HEK293 (cell line): ENCODE measurements at regions not wholly inside any gene's neighbourhood (a gene's known extent, or its start where the extent isn't known, plus 50 kb on each side); places are given as distances from the start of the nearest gene placed in this dataset.

Experiments used
- CTCF ChIA-PET: fragments of 350-600 bp; formaldehyde crosslinking; extraction: SDS; loops from one replicate; lab custom pipeline; 2021; ENCODE audit warnings: antibody characterized with exemption; lab: Yijun Ruan, JAX
- POLR2A ChIA-PET: fragments of 300-600 bp; formaldehyde crosslinking; extraction: SDS; loops from one replicate; lab custom pipeline; 2020; ENCODE audit warnings: antibody characterized with exemption, inconsistent platforms; lab: Yijun Ruan, JAX
- H3K27ac ChIP-seq: fragments of 200-500 bp; sonication (Bioruptor generic); 2 replicates; pipeline ENCODE4 v1.5.1; 2014; ENCODE audit warnings: low read depth, low read length, control low read depth, inconsistent platforms; ENCODE audit errors: extremely low read depth
- H3K36me3 ChIP-seq, 2 experiments: fragments of 200-500 bp in 1 of 2; sonication (Bioruptor generic) in 1 of 2; 1 replicate in 1 of 2; 2 replicates in 1 of 2; pipeline ENCODE4 v1.5.1; 2014 to 2017; ENCODE audit warnings: inconsistent platforms in 2 of 2, low read length in 2 of 2; ENCODE audit not compliant: control insufficient read depth in 2 of 2, insufficient read depth in 1 of 2
- H3K4me1 ChIP-seq: fragments of 200-500 bp; sonication (Bioruptor generic); 2 replicates; pipeline ENCODE4 v1.5.1; 2014; ENCODE audit warnings: mild to moderate bottlenecking, low read length, inconsistent platforms; ENCODE audit not compliant: control insufficient read depth, insufficient read depth
- H3K4me3 ChIP-seq: 2 replicates; pipeline ENCODE4 v1.5.1; 2011; ENCODE audit warnings: low read depth, mild to moderate bottlenecking, control low read depth, low read length, moderate library complexity
- H3K9me3 ChIP-seq: fragments of 200-500 bp; sonication (Bioruptor generic); 2 replicates; pipeline ENCODE4 v1.5.1; 2014; ENCODE audit warnings: low read depth, low read length, inconsistent platforms; ENCODE audit not compliant: control insufficient read depth, insufficient read depth
- BCL11A ChIP-seq: fragments of 450-650 bp; formaldehyde crosslinking; IDR thresholded peaks from 2 replicates; pipeline ENCODE4 v1.5.1; 2016; ENCODE audit warnings: low read depth, missing biosample characterization, missing genetic modification characterization
- EGR2 ChIP-seq: fragments of 450-650 bp; formaldehyde crosslinking; IDR thresholded peaks from 2 replicates; pipeline ENCODE4 v1.5.1; 2016; ENCODE audit warnings: low read depth, missing biosample characterization, missing genetic modification characterization
- GLIS2 ChIP-seq: fragments of 450-650 bp; formaldehyde crosslinking; IDR thresholded peaks from 2 replicates; pipeline ENCODE4 v1.5.1; 2016; ENCODE audit warnings: missing biosample characterization, missing genetic modification characterization
- INSM2 ChIP-seq: fragments of 450-650 bp; formaldehyde crosslinking; IDR thresholded peaks from 2 replicates; pipeline ENCODE4 v1.5.1; 2016; ENCODE audit warnings: missing biosample characterization, missing genetic modification characterization
- KLF7 ChIP-seq: fragments of 450-650 bp; formaldehyde crosslinking; IDR thresholded peaks from 2 replicates; pipeline ENCODE4 v1.5.1; 2016; ENCODE audit warnings: missing biosample characterization, missing genetic modification characterization, borderline replicate concordance
- PBX3 ChIP-seq: sonication (generic); formaldehyde crosslinking; IDR thresholded peaks from 2 replicates; pipeline ENCODE4 v1.8.1; 2022; ENCODE audit warnings: mild to moderate bottlenecking, moderate library complexity, missing genetic modification reagents
- PRDM10 ChIP-seq: fragments of 450-650 bp; formaldehyde crosslinking; IDR thresholded peaks from 2 replicates; pipeline ENCODE4 v1.5.1; 2016; ENCODE audit warnings: missing biosample characterization, missing genetic modification characterization
- SALL2 ChIP-seq: fragments of 450-650 bp; formaldehyde crosslinking; IDR thresholded peaks from 2 replicates; pipeline ENCODE4 v1.5.0; 2017; ENCODE audit warnings: missing biosample characterization, mild to moderate bottlenecking, missing genetic modification characterization, borderline replicate concordance
- ZBTB17 ChIP-seq: fragments of 450-650 bp; formaldehyde crosslinking; IDR thresholded peaks from 2 replicates; pipeline ENCODE4 v1.5.1; 2016; ENCODE audit warnings: missing biosample characterization, missing genetic modification characterization
- ZBTB48 ChIP-seq: fragments of 450-650 bp; formaldehyde crosslinking; IDR thresholded peaks from 2 replicates; pipeline ENCODE4 v1.5.1; 2016; ENCODE audit warnings: missing biosample characterization, missing genetic modification characterization
- ZFHX2 ChIP-seq: fragments of 450-650 bp; formaldehyde crosslinking; conservative IDR thresholded peaks from 2 replicates; pipeline ENCODE4 v1.5.1; 2016; ENCODE audit warnings: missing biosample characterization, missing genetic modification characterization
- ZNF10 ChIP-seq: fragments of 450-650 bp; formaldehyde crosslinking; IDR thresholded peaks from 2 replicates; pipeline ENCODE4 v1.5.1; 2017; ENCODE audit warnings: missing biosample characterization, missing genetic modification characterization
- ZNF362 ChIP-seq: fragments of 450-650 bp; formaldehyde crosslinking; IDR thresholded peaks from 2 replicates; pipeline ENCODE4 v1.5.1; 2016; ENCODE audit warnings: missing biosample characterization, missing genetic modification characterization
- ZNF37A ChIP-seq: fragments of 450-650 bp; IDR thresholded peaks from 2 replicates; pipeline ENCODE4 v1.5.1; 2018; ENCODE audit warnings: missing biosample characterization, missing genetic modification characterization
- ZNF514 ChIP-seq: fragments of 450-650 bp; formaldehyde crosslinking; IDR thresholded peaks from 2 replicates; pipeline ENCODE4 v1.5.1; 2016; ENCODE audit warnings: missing biosample characterization, missing genetic modification characterization
- ZNF629 ChIP-seq: fragments of 450-650 bp; formaldehyde crosslinking; IDR thresholded peaks from 2 replicates; pipeline ENCODE4 v1.5.1; 2017; ENCODE audit warnings: missing biosample characterization, missing genetic modification characterization
- ZNF664 ChIP-seq: fragments of 450-650 bp; formaldehyde crosslinking; IDR thresholded peaks from 2 replicates; pipeline ENCODE4 v1.5.1; 2016; ENCODE audit warnings: missing biosample characterization, missing genetic modification characterization
- ZNF704 ChIP-seq: fragments of 450-650 bp; formaldehyde crosslinking; IDR thresholded peaks from 2 replicates; pipeline ENCODE4 v1.5.1; 2016; ENCODE audit warnings: missing biosample characterization, missing genetic modification characterization
- ZNF792 ChIP-seq: fragments of 450-650 bp; formaldehyde crosslinking; IDR thresholded peaks from 2 replicates; pipeline ENCODE4 v1.5.1; 2016; ENCODE audit warnings: missing biosample characterization, missing genetic modification characterization

- Histone ChIP-seq H3K36me3 (no peaks in the 10 kb centered on the region; a peak in 1 of 3 replicates), H3K4me1 (no peaks in the 10 kb centered on the region), H3K9me3 (no peaks in the 10 kb centered on the region), H3K4me3 (no peak overlapping the region), H3K27ac (no peak overlapping the region)
- CTCF ChIA-PET = no interaction called here
- POLR2A ChIA-PET = interaction anchor here (1.2 kb wide), 1 partner anchor 11 kb away, joined by 3 read pairs; no protein-coding TSS in a partner anchor
- TF ChIP-seq SALL2 (tag by site-specific recombination) = no peak
- no peak for TF ChIP-seq ZNF704
- peak; percentile 27; the same call in 1 of the 2 replicates for TF ChIP-seq ZFHX2 (tag by site-specific recombination)
- TF ChIP-seq ZNF664 (tag by site-specific recombination) = no peak
- no peak for TF ChIP-seq ZNF629
- peak; percentile 49; the same call in 1 of the 2 replicates for TF ChIP-seq ZBTB48
Measured at GRCh38 chr17:72191921-72192799, 71.3 kb downstream of the SOX9 start.

- CTCF ChIA-PET = interaction anchor here (0.6 to 0.7 kb wide), 2 partner anchors 64 to 391 kb away, joined by 3 read pairs; no protein-coding TSS in a partner anchor
- H3K4me1 ChIP-seq = no peaks in the 10 kb centered on the region
- TF ChIP-seq ZFHX2 (tag by site-specific recombination) (peak; percentile 98), KLF7 (tag by site-specific recombination) (no peak), EGR2 (tag by site-specific recombination) (peak; percentile 95), GLIS2 (tag by site-specific recombination) (no peak)
- H3K36me3 ChIP-seq = no peaks in the 10 kb centered on the region; a peak in 1 of 3 replicates
- H3K9me3 ChIP-seq = no peaks in the 10 kb centered on the region; the same call in 1 of the 2 replicates
- POLR2A ChIA-PET = no interaction called here
- H3K27ac ChIP-seq = no peak overlapping the region
- H3K4me3 ChIP-seq = no peak overlapping the region
Measured at GRCh38 chr17:72192800-72193192, 72.0 kb downstream of the SOX9 start.

GRCh38 chr17:72193391-72194106, 72.7 kb downstream of the SOX9 start:
- ChIA-PET POLR2A (no interaction called here), CTCF (interaction anchor here (0.6 to 0.7 kb wide), 2 partner anchors 64 to 392 kb away, joined by 3 read pairs; no protein-coding TSS in a partner anchor)
- no peaks in the 10 kb centered on the region; the same call in 1 of the 2 replicates for H3K9me3 ChIP-seq
- no peaks in the 10 kb centered on the region for H3K4me1 ChIP-seq
- no peak overlapping the region for H3K4me3 ChIP-seq
- no peak for TF ChIP-seq ZNF792 (tag by site-specific recombination)
- no peak for TF ChIP-seq ZNF514 (tag by site-specific recombination)
- TF ChIP-seq ZBTB17 (tag by site-specific recombination) = no peak
- TF ChIP-seq BCL11A (tag by site-specific recombination) = no peak
- no peak for TF ChIP-seq PRDM10 (tag by site-specific recombination)
- no peak for TF ChIP-seq ZNF10 (tag by site-specific recombination)
- TF ChIP-seq ZNF362 (tag by site-specific recombination) = no peak
- no peak for TF ChIP-seq ZNF37A (tag by site-specific recombination)
- TF ChIP-seq ZFHX2 (tag by site-specific recombination) = no peak
- TF ChIP-seq INSM2 (tag by site-specific recombination) = no peak
- no peak for TF ChIP-seq PBX3 (CRISPR knock-in tag)
- H3K36me3 ChIP-seq = no peaks in the 10 kb centered on the region; a peak in 1 of 3 replicates
- H3K27ac ChIP-seq = no peak overlapping the region
